ENCODE measurements at regions not wholly inside any gene's neighbourhood (a gene's known extent, or its start where the extent isn't known, plus 50 kb on each side); places are given as distances from the start of the nearest gene placed in this dataset.

GRCh38 chr5:69029292-69029691 is 64.5 kb upstream of the SLC30A5 start:
- no peak for TF ChIP-seq CTCF (IDR thresholded peaks at IDR 0.05)
- TF ChIP-seq POLR2A (IDR thresholded peaks at IDR 0.05), result no peak
- TF ChIP-seq POLR2AphosphoS5 (IDR thresholded peaks at IDR 0.05), result no peak
- TF ChIP-seq EP300 (IDR thresholded peaks at IDR 0.05; ENCODE audit: low read depth), result no peak

All from transverse colon (tissue), 4 donors.